GM18511 (cell line): ENCODE measurements at regions not wholly inside any gene's neighbourhood (a gene's known extent, or its start where the extent isn't known, plus 50 kb on each side); places are given as distances from the start of the nearest gene placed in this dataset.
"Not testable (repeated sequence)": the region's sequence is repeated elsewhere in the genome, so short reads cannot be mapped to it uniquely, and the experiment has no call there.

Experiments used
- ATAC-seq: cut with Tn5 transposase; IDR thresholded peaks from one replicate; pipeline ENCODE4 v1.9.1; 2021; ENCODE audit warnings: mild to moderate bottlenecking, moderate library complexity; ENCODE audit not compliant: unreplicated experiment

- ATAC-seq = no peak
These were observed 193.0 kb downstream of the TXNL1 start for GRCh38 chr18:56445422-56445821.

- no peak for ATAC-seq
These were observed 194.2 kb downstream of the TXNL1 start for GRCh38 chr18:56444201-56444600.

- ATAC-seq = no peak
These were observed 195.1 kb downstream of the TXNL1 start for GRCh38 chr18:56443166-56443907.

GRCh38 chr18:56438480-56438879, 199.9 kb downstream of the TXNL1 start:
- not testable (repeated sequence) for ATAC-seq

GRCh38 chr18:56436651-56437050, 201.7 kb downstream of the TXNL1 start:
- no peak for ATAC-seq

GRCh38 chr18:56433919-56434318, 204.5 kb downstream of the TXNL1 start:
- no peak for ATAC-seq

- ATAC-seq = no peak
These were observed 206.8 kb downstream of the TXNL1 start for GRCh38 chr18:56431551-56431950.

GRCh38 chr18:56423626-56424025, 214.8 kb downstream of the TXNL1 start:
- no peak for ATAC-seq

GRCh38 chr18:56421647-56422046, 216.7 kb downstream of the TXNL1 start:
- no peak for ATAC-seq

GRCh38 chr18:56420868-56421267, 217.5 kb downstream of the TXNL1 start:
- not testable (repeated sequence) for ATAC-seq

GRCh38 chr18:56414357-56414756, 224.0 kb downstream of the TXNL1 start:
- no peak for ATAC-seq

- ATAC-seq = no peak
These were observed 224.5 kb downstream of the TXNL1 start for GRCh38 chr18:56413862-56414261.

GRCh38 chr18:56412951-56413350, 225.4 kb downstream of the TXNL1 start:
- no peak for ATAC-seq

GRCh38 chr18:56409736-56410135, 228.7 kb downstream of the TXNL1 start:
- no peak for ATAC-seq

GRCh38 chr18:56407646-56408180, 230.7 kb downstream of the TXNL1 start:
- ATAC-seq = no peak

GRCh38 chr18:56402872-56403516, 235.4 kb downstream of the TXNL1 start:
- ATAC-seq = no peak

GRCh38 chr18:56393870-56394269, 244.5 kb downstream of the TXNL1 start:
- ATAC-seq = no peak

- no peak for ATAC-seq
These were observed 246.3 kb downstream of the TXNL1 start for GRCh38 chr18:56391931-56392590.

- no peak for ATAC-seq
These were observed 247.8 kb downstream of the TXNL1 start for GRCh38 chr18:56390626-56391025.

- ATAC-seq = no peak
These were observed 249.2 kb downstream of the TXNL1 start for GRCh38 chr18:56389190-56389589.

GRCh38 chr18:56388571-56388970, 249.8 kb downstream of the TXNL1 start:
- no peak for ATAC-seq

GRCh38 chr18:56386856-56387255, 251.5 kb downstream of the TXNL1 start:
- ATAC-seq = no peak
